ENCODE measurements at regions not wholly inside any gene's neighbourhood (a gene's known extent, or its start where the extent isn't known, plus 50 kb on each side); places are given as distances from the start of the nearest gene placed in this dataset.

DNA sequence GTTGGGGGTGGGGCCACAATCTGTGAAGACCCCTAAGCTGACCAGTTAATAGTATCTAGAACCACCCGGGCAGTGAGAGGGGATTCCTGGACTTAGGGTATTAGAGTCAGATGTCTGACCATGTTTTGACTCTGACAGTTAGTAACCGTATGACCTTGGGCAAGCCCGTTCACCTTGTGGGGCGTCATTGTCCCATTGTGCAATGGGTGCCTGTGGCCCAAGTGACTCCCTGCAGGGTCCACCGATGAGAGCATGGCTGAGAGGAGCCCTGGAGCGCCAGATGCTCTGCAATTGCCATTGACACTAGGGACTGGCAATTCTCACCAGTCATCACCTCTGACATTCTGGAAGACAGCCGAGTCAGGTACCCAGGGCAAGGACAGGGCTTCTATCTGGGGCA is 225.9 kb upstream of the CSF3R start:
- Histone ChIP-seq H3K4me3 (no peak overlapping the region), H3K27ac (no peak overlapping the region), H3K27me3 (peaks cover 8 to 94% (median 91%) of the 10 kb centered on the region in 7 donors), H3K9me3 (no peaks in the 10 kb centered on the region), H3K4me1 (peaks cover 0 to 6% (median 0%) of the 10 kb centered on the region in 9 donors), H3K36me3 (no peaks in the 10 kb centered on the region)
- ATAC-seq (no peak), DNase-seq (no peak)
- intact Hi-C loops (cut with DNase I), result loop anchor here in 2 of 10 donors (10.0 kb wide), 2 partner anchors 326 to 726 kb away; partner anchors contain the start of gene GRIK3 (in 1 of the 2)
- 78 to 80% methylated on average over 7 of the region's 7 CpGs for WGBS, 2 donors
- TF ChIP-seq, protein P1, sequence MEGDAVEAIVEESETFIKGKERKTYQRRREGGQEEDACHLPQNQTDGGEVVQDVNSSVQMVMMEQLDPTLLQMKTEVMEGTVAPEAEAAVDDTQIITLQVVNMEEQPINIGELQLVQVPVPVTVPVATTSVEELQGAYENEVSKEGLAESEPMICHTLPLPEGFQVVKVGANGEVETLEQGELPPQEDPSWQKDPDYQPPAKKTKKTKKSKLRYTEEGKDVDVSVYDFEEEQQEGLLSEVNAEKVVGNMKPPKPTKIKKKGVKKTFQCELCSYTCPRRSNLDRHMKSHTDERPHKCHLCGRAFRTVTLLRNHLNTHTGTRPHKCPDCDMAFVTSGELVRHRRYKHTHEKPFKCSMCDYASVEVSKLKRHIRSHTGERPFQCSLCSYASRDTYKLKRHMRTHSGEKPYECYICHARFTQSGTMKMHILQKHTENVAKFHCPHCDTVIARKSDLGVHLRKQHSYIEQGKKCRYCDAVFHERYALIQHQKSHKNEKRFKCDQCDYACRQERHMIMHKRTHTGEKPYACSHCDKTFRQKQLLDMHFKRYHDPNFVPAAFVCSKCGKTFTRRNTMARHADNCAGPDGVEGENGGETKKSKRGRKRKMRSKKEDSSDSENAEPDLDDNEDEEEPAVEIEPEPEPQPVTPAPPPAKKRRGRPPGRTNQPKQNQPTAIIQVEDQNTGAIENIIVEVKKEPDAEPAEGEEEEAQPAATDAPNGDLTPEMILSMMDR (IDR thresholded peaks at IDR 0.05), result no peak

DNA sequence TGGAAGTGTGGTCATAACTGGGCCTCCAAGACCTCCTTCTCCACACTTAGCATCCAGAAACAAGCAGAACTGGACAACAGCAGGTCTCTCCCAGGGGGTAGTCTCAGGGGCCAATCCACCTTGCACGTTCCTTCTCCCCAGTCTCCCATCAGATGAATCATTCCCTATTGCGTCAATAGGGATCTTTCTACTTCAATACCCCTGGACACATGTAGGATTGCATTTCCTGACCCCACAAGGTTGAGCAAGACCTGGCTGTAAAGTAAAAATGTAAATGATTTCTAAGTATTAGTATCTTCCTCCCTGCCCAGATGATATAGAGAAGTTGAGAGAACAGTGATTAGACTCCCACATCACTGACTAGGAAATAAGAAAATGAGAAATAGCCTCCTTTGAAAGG is 224.5 kb upstream of the CSF3R start:
- peaks cover 8 to 93% (median 79%) of the 10 kb centered on the region in 7 donors for H3K27me3 ChIP-seq
- H3K36me3 ChIP-seq, result no peaks in the 10 kb centered on the region
- H3K27ac ChIP-seq, result no peak overlapping the region
- intact Hi-C loops (cut with DNase I), result loop anchor here in 2 of 10 donors (10.0 kb wide), 2 partner anchors 328 to 728 kb away; partner anchors contain the start of gene GRIK3 (in 1 of the 2)
- H3K4me1 ChIP-seq, result peaks cover 0 to 7% (median 0%) of the 10 kb centered on the region in 9 donors
- H3K9me3 ChIP-seq, result no peaks in the 10 kb centered on the region
- DNase-seq (no peak), ATAC-seq (no peak)
- TF ChIP-seq, protein P1 (IDR thresholded peaks at IDR 0.05), result no peak
- H3K4me3 ChIP-seq, result no peak overlapping the region
- WGBS, 2 donors, result 66 to 70% methylated on average over 2 of the region's 2 CpGs

DNA sequence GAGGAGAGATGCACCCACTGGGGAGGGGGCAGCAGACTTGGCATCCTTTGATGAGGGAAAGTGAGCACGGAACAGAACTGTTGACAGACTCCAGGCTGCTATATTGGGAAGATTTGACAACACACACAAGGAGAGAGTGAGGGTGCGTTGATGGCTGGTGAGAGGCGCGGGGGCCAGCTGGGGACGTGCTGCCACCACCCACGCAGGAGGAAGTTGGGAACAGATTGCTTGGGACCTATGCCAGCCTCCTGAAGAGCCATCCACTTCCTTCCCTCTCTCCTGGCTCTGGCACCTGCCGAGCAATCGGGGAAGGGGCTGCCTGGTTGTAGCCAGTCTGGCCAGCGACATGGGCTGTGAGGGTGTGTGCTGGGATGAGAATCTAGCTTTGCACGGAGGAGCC is 223.7 kb upstream of the CSF3R start:
- peaks cover 8 to 89% (median 72%) of the 10 kb centered on the region in 7 donors for H3K27me3 ChIP-seq
- DNase-seq (no peak), ATAC-seq (no peak)
- peaks cover 0 to 7% (median 0%) of the 10 kb centered on the region in 9 donors for H3K4me1 ChIP-seq
- intact Hi-C loops (cut with DNase I), result loop anchor here in 2 of 10 donors (10.0 kb wide), 2 partner anchors 328 to 728 kb away; partner anchors contain the start of gene GRIK3 (in 1 of the 2)
- no peaks in the 10 kb centered on the region for H3K36me3 ChIP-seq
- no peak overlapping the region for H3K27ac ChIP-seq
- H3K4me3 ChIP-seq, result no peak overlapping the region
- TF ChIP-seq, protein P1 (IDR thresholded peaks at IDR 0.05), result no peak
- no peaks in the 10 kb centered on the region for H3K9me3 ChIP-seq
- WGBS, 2 donors, result 31 to 34% methylated on average over 10 of the region's 10 CpGs

DNA sequence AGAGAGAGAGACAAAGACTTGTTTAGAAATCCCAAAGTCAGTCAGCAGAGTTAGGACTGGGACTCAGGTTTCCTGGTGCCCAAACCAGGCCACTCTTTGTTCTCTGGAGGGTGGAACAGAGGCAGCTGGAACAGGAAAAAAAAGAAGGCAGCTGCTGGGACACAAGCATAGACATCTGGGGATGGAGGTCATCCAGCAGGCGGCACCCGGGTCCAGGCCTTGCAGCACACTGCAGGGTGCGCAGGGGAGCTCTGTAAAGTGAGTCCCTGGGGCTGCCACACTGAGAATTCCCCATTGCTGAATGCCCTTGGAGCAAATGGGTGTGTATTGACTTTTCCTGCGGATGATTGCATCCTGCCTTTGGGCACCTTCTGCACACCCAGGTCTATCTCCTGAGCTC is 222.9 kb upstream of the CSF3R start:
- WGBS, 2 donors, result 49 to 69% methylated on average over 4 of the region's 4 CpGs
- peaks cover 0 to 7% (median 0%) of the 10 kb centered on the region in 9 donors for H3K4me1 ChIP-seq
- peaks cover 8 to 81% (median 64%) of the 10 kb centered on the region in 7 donors for H3K27me3 ChIP-seq
- TF ChIP-seq, protein P1 (IDR thresholded peaks at IDR 0.05), result no peak
- no peak for ATAC-seq
- no peaks in the 10 kb centered on the region for H3K36me3 ChIP-seq
- H3K27ac ChIP-seq, result no peak overlapping the region
- H3K4me3 ChIP-seq, result no peak overlapping the region
- intact Hi-C loops (cut with DNase I), result loop anchor here in 2 of 10 donors (10.0 kb wide), 2 partner anchors 329 to 729 kb away; partner anchors contain the start of gene GRIK3 (in 1 of the 2)
- H3K9me3 ChIP-seq, result no peaks in the 10 kb centered on the region
- no peak for DNase-seq
